GM21528 (cell line): ENCODE measurements at regions not wholly inside any gene's neighbourhood (a gene's known extent, or its start where the extent isn't known, plus 50 kb on each side); places are given as distances from the start of the nearest gene placed in this dataset.
A peak's percentile ranks its signal among the peaks of the same experiment; 100 is the strongest.
"Not testable (repeated sequence)": the region's sequence is repeated elsewhere in the genome, so short reads cannot be mapped to it uniquely, and the experiment has no call there.

Experiments
- ATAC-seq: cut with Tn5 transposase; IDR thresholded peaks from one replicate; pipeline ENCODE4 v1.9.1; 2021; ENCODE audit warnings: mild to moderate bottlenecking, moderate library complexity; ENCODE audit not compliant: unreplicated experiment, low FRiP score

GRCh38 chr5:101785090-101785489, 511.0 kb downstream of the SLCO4C1 start:
- ATAC-seq, result no peak

- ATAC-seq, result no peak
Observed at GRCh38 chr5:101783241-101784013, 512.7 kb downstream of the SLCO4C1 start.

- ATAC-seq, result no peak
Observed at GRCh38 chr5:101782352-101783103, 513.6 kb downstream of the SLCO4C1 start.

GRCh38 chr5:101751105-101751504, 545.0 kb downstream of the SLCO4C1 start:
- ATAC-seq, result no peak

- ATAC-seq, result not testable (repeated sequence)
Observed at GRCh38 chr5:101743000-101743399, 553.1 kb downstream of the SLCO4C1 start.

GRCh38 chr5:101728933-101729332, 567.2 kb downstream of the SLCO4C1 start:
- ATAC-seq, result no peak

- ATAC-seq, result no peak
Observed at GRCh38 chr5:101721543-101721942, 574.5 kb downstream of the SLCO4C1 start.

- no peak for ATAC-seq
Observed at GRCh38 chr5:101720033-101720432, 576.1 kb downstream of the SLCO4C1 start.

- ATAC-seq, result no peak
Observed at GRCh38 chr5:101717721-101718120, 578.4 kb downstream of the SLCO4C1 start.

GRCh38 chr5:101716941-101717340, 579.1 kb downstream of the SLCO4C1 start:
- ATAC-seq, result no peak

- not testable (repeated sequence) for ATAC-seq
Observed at GRCh38 chr5:101715790-101716189, 580.3 kb downstream of the SLCO4C1 start.

GRCh38 chr5:101689306-101689705, 606.8 kb downstream of the SLCO4C1 start:
- no peak for ATAC-seq

GRCh38 chr5:101688156-101688555, 607.9 kb downstream of the SLCO4C1 start:
- no peak for ATAC-seq

- no peak for ATAC-seq
Observed at GRCh38 chr5:101687349-101687985, 608.6 kb downstream of the SLCO4C1 start.

- ATAC-seq, result no peak
Observed at GRCh38 chr5:101686536-101687157, 609.4 kb downstream of the SLCO4C1 start.

GRCh38 chr5:101679816-101680215, 616.3 kb downstream of the SLCO4C1 start:
- no peak for ATAC-seq

- ATAC-seq, result peak; percentile 86
Observed at GRCh38 chr5:101678481-101679193, 617.4 kb downstream of the SLCO4C1 start.

GRCh38 chr5:101677961-101678360, 618.1 kb downstream of the SLCO4C1 start:
- ATAC-seq, result no peak

GRCh38 chr5:101676646-101677045, 619.4 kb downstream of the SLCO4C1 start:
- ATAC-seq, result no peak

- no peak for ATAC-seq
Observed at GRCh38 chr5:101675510-101676219, 620.4 kb downstream of the SLCO4C1 start.
